ENCODE measurements at regions not wholly inside any gene's neighbourhood (a gene's known extent, or its start where the extent isn't known, plus 50 kb on each side); places are given as distances from the start of the nearest gene placed in this dataset.

- CTCF ChIA-PET = no interaction called here
- Histone ChIP-seq H3K4me3 (no peak overlapping the region), H3K36me3 (ENCODE audit: low read depth) (no peaks in the 10 kb centered on the region), H3K79me2 (ENCODE audit: low read depth) (no peaks in the 10 kb centered on the region), H3K9me2 (ENCODE audit: insufficient read depth) (no peaks in the 10 kb centered on the region), H3K27me3 (ENCODE audit: insufficient read depth, low read depth) (peaks cover 61% of the 10 kb centered on the region), H3K9me3 (ENCODE audit: insufficient read depth, low read depth) (no peaks in the 10 kb centered on the region), H2AFZ (no peak overlapping the region), H3F3A (ENCODE audit: insufficient read depth, low read depth) (no peaks in the 10 kb centered on the region), H3K4me1 (replicated peaks; ENCODE audit: insufficient read depth) (no peaks in the 10 kb centered on the region), H4K20me1 (ENCODE audit: insufficient read depth) (no peaks in the 10 kb centered on the region; the same call in 1 of the 2 replicates), H3K4me2 (no peak overlapping the region), H3K27ac (no peak overlapping the region)
- POLR2A ChIA-PET (ENCODE audit: unreplicated experiment) = no interaction called here
- TF ChIP-seq CTCF (conservative IDR thresholded peaks at IDR 0.05) (no peak), EZH2 (IDR thresholded peaks at IDR 0.05; ENCODE audit: low read depth) (no peak)
- no TSS peak for BruUV-seq (replicated peaks)
- intact Hi-C loops (cut with micrococcal nuclease; ENCODE audit: unreplicated experiment) = no loop called here
- no peak for DNase-seq
Observed at GRCh38 chr20:22264917-22265316, 319.5 kb downstream of the FOXA2 start.

- no peak for DNase-seq
- TF ChIP-seq CTCF (conservative IDR thresholded peaks at IDR 0.05) = no peak
- TF ChIP-seq EZH2 (IDR thresholded peaks at IDR 0.05; ENCODE audit: low read depth) = no peak
- Histone ChIP-seq H2AFZ (no peak overlapping the region), H3K9me3 (ENCODE audit: insufficient read depth, low read depth) (no peaks in the 10 kb centered on the region), H4K20me1 (ENCODE audit: insufficient read depth) (no peaks in the 10 kb centered on the region), H3K36me3 (ENCODE audit: low read depth) (no peaks in the 10 kb centered on the region), H3K79me2 (ENCODE audit: low read depth) (no peaks in the 10 kb centered on the region), H3K27ac (no peak overlapping the region), H3K4me3 (no peak overlapping the region), H3F3A (ENCODE audit: insufficient read depth, low read depth) (no peaks in the 10 kb centered on the region), H3K27me3 (ENCODE audit: insufficient read depth, low read depth) (peaks cover 39% of the 10 kb centered on the region; the same call in 1 of the 2 replicates), H3K4me2 (no peak overlapping the region), H3K4me1 (replicated peaks; ENCODE audit: insufficient read depth) (no peaks in the 10 kb centered on the region), H3K9me2 (ENCODE audit: insufficient read depth) (no peaks in the 10 kb centered on the region)
- POLR2A ChIA-PET (ENCODE audit: unreplicated experiment) = no interaction called here
- BruUV-seq (replicated peaks) = no TSS peak
- CTCF ChIA-PET = no interaction called here
- intact Hi-C loops (cut with micrococcal nuclease; ENCODE audit: unreplicated experiment) = no loop called here
Observed at GRCh38 chr20:22260506-22260905, 323.9 kb downstream of the FOXA2 start.

GRCh38 chr20:22257912-22258311 lies 326.5 kb downstream of the FOXA2 start:
- H4K20me1 ChIP-seq (ENCODE audit: insufficient read depth) = no peaks in the 10 kb centered on the region
- H3K36me3 ChIP-seq (ENCODE audit: low read depth) = no peaks in the 10 kb centered on the region
- POLR2A ChIA-PET (ENCODE audit: unreplicated experiment) = no interaction called here
- H3K9me2 ChIP-seq (ENCODE audit: insufficient read depth) = no peaks in the 10 kb centered on the region
- no peak overlapping the region for H3K4me2 ChIP-seq
- H3K27me3 ChIP-seq (ENCODE audit: insufficient read depth, low read depth) = peaks cover 39% of the 10 kb centered on the region; the same call in 1 of the 2 replicates
- CTCF ChIA-PET = no interaction called here
- H3K27ac ChIP-seq = no peak overlapping the region
- H3K9me3 ChIP-seq (ENCODE audit: insufficient read depth, low read depth) = no peaks in the 10 kb centered on the region
- BruUV-seq (replicated peaks) = no TSS peak
- DNase-seq = no peak
- intact Hi-C loops (cut with micrococcal nuclease; ENCODE audit: unreplicated experiment) = no loop called here
- no peak overlapping the region for H2AFZ ChIP-seq
- no peaks in the 10 kb centered on the region for H3K4me1 ChIP-seq (replicated peaks; ENCODE audit: insufficient read depth)
- TF ChIP-seq EZH2 (IDR thresholded peaks at IDR 0.05; ENCODE audit: low read depth) (no peak), CTCF (conservative IDR thresholded peaks at IDR 0.05) (no peak)
- H3K4me3 ChIP-seq = no peak overlapping the region
- no peaks in the 10 kb centered on the region for H3F3A ChIP-seq (ENCODE audit: insufficient read depth, low read depth)
- no peaks in the 10 kb centered on the region for H3K79me2 ChIP-seq (ENCODE audit: low read depth)
